SK-N-SH treated with all-trans-retinoic acid at 6 μM for 48 hours (cell line): ENCODE measurements at regions not wholly inside any gene's neighbourhood (a gene's known extent, or its start where the extent isn't known, plus 50 kb on each side); places are given as distances from the start of the nearest gene placed in this dataset.

Experiments used
- ATAC-seq: fragments of 200-7000 bp; cut with Tn5 transposase; 3 replicates; pipeline ENCODE4 v1.9.1; 2020; ENCODE audit warnings: mild to moderate bottlenecking, moderate library complexity
- BACH2 ChIP-seq: fragments of 250-450 bp; sonication (Bioruptor Pico); IDR thresholded peaks from 2 replicates; pipeline ENCODE4 v1.9.0; 2021; ENCODE audit warnings: mild to moderate bottlenecking, borderline replicate concordance
- CSDC2 ChIP-seq: fragments of 250-450 bp; sonication (Bioruptor Pico); IDR thresholded peaks from 2 replicates; pipeline ENCODE4 v1.5.0; 2020; ENCODE audit warnings: mild to moderate bottlenecking, moderate library complexity
- GLIS3 ChIP-seq: fragments of 250-450 bp; sonication (Bioruptor Pico); IDR thresholded peaks from 2 replicates; pipeline ENCODE4 v1.5.0; 2020; ENCODE audit warnings: mild to moderate bottlenecking, moderate library complexity
- OSR1 ChIP-seq: fragments of 250-450 bp; sonication (Bioruptor Pico); IDR thresholded peaks from 2 replicates; pipeline ENCODE4 v1.8.0; 2022; ENCODE audit warnings: moderate library complexity, mild to moderate bottlenecking, inconsistent platforms
- PPARA ChIP-seq: fragments of 250-450 bp; sonication (Bioruptor Pico); IDR thresholded peaks from 2 replicates; pipeline ENCODE4 v1.5.0; 2020; ENCODE audit warnings: mild to moderate bottlenecking, borderline replicate concordance
- RARB ChIP-seq: fragments of 250-450 bp; sonication (Bioruptor Pico); IDR thresholded peaks from 2 replicates; pipeline ENCODE4 v1.8.0; 2021; ENCODE audit warnings: mild to moderate bottlenecking, moderate library complexity
- SNAI2 ChIP-seq: fragments of 250-450 bp; sonication (Bioruptor Pico); IDR thresholded peaks from 2 replicates; pipeline ENCODE4 v1.5.0; 2020; ENCODE audit warnings: mild to moderate bottlenecking, moderate library complexity
- TOX ChIP-seq: fragments of 250-450 bp; sonication (Bioruptor Pico); IDR thresholded peaks from 2 replicates; pipeline ENCODE4 v1.8.0; 2021; ENCODE audit warnings: mild to moderate bottlenecking, moderate library complexity, borderline replicate concordance
- ZC3H10 ChIP-seq: fragments of 250-450 bp; sonication (Bioruptor Pico); IDR thresholded peaks from 2 replicates; pipeline ENCODE4 v1.5.1; 2021; ENCODE audit warnings: mild to moderate bottlenecking, moderate library complexity
- ZFP3 ChIP-seq: fragments of 250-450 bp; sonication (Bioruptor Pico); IDR thresholded peaks from 2 replicates; pipeline ENCODE4 v1.5.0; 2020; ENCODE audit warnings: mild to moderate bottlenecking, moderate library complexity
- ZNF565 ChIP-seq: fragments of 450-650 bp; formaldehyde crosslinking; conservative IDR thresholded peaks from 2 replicates; pipeline ENCODE4 v1.5.0; 2020; ENCODE audit warnings: low read depth, mild to moderate bottlenecking, moderate library complexity
- ZNF70 ChIP-seq: fragments of 450-650 bp; formaldehyde crosslinking; IDR thresholded peaks from 2 replicates; pipeline ENCODE4 v1.5.0; 2020; ENCODE audit warnings: mild to moderate bottlenecking, moderate library complexity
- ZNF8 ChIP-seq: fragments of 450-650 bp; formaldehyde crosslinking; IDR thresholded peaks from 2 replicates; pipeline ENCODE4 v1.5.0; 2020; ENCODE audit warnings: mild to moderate bottlenecking, moderate library complexity
- TF ChIP-seq, protein P1 (sequence below): fragments of 250-450 bp; sonication (Bioruptor Pico); IDR thresholded peaks from 2 replicates; pipeline ENCODE4 v1.5.1; 2021; ENCODE audit warnings: mild to moderate bottlenecking, moderate library complexity
- TF ChIP-seq, protein P2 (sequence below): fragments of 250-450 bp; sonication (Bioruptor Pico); IDR thresholded peaks from 2 replicates; pipeline ENCODE4 v1.8.0; 2021; ENCODE audit warnings: low read depth, mild to moderate bottlenecking, moderate library complexity, borderline replicate concordance
- TF ChIP-seq, protein P3 (sequence below): fragments of 250-450 bp; sonication (Bioruptor Pico); IDR thresholded peaks from 2 replicates; pipeline ENCODE4 v1.5.1; 2020; ENCODE audit warnings: low read depth, mild to moderate bottlenecking, moderate library complexity
- TF ChIP-seq, protein P4 (sequence below): fragments of 250-450 bp; sonication (Bioruptor Pico); IDR thresholded peaks from 2 replicates; pipeline ENCODE4 v1.5.0; 2020; ENCODE audit warnings: mild to moderate bottlenecking, moderate library complexity

DNA sequence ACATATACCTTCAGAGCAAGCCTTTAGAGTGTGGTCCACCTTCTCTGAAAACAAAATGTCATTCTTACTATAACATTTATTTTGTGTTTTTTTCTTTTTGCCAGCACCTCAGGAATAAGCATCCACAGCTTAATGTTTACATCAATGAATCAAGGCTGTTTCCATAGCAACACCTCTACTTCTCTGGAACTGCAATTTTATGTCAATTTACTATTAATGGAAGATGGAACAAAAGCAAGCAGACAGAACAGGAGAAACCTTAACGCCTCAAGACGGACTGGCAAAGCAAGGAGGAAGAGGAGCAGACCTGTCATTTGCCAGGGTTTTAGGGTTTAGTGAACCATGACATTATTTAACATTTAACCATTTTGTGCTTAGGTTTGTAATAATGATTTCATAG is 63.1 kb downstream of the PRR15 start:
- ATAC-seq, result no peak
- TF ChIP-seq, protein P1, sequence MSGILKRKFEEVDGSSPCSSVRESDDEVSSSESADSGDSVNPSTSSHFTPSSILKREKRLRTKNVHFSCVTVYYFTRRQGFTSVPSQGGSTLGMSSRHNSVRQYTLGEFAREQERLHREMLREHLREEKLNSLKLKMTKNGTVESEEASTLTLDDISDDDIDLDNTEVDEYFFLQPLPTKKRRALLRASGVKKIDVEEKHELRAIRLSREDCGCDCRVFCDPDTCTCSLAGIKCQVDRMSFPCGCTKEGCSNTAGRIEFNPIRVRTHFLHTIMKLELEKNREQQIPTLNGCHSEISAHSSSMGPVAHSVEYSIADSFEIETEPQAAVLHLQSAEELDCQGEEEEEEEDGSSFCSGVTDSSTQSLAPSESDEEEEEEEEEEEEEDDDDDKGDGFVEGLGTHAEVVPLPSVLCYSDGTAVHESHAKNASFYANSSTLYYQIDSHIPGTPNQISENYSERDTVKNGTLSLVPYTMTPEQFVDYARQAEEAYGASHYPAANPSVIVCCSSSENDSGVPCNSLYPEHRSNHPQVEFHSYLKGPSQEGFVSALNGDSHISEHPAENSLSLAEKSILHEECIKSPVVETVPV (CRISPR knock-in tag), result no peak

DNA sequence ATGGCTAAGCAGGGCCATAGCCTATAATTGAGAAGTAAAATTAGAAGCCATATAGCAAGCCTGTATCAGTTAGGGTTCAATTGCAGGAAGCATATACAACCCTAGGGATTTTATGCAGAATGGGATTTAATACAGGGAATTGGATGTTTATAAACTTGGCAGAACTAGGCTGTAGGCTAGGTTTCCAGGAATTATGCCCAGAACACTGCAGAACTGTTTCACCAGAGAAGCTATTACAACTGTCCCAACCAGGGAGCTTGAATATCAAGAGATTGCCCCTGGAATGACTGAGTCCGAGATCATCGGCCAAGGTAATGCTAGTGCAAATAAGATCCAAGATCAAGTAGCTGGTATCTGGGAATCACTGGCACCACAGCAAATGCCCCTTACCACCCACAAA is 64.0 kb downstream of the PRR15 start:
- ATAC-seq, result no peak
- TF ChIP-seq, protein P1 (CRISPR knock-in tag), result no peak
- no peak for TF ChIP-seq PPARA (CRISPR knock-in tag)
- TF ChIP-seq OSR1, result no peak
- TF ChIP-seq ZFP3 (CRISPR knock-in tag), result no peak
- no peak for TF ChIP-seq BACH2 (CRISPR knock-in tag)
- no peak for TF ChIP-seq TOX (CRISPR knock-in tag)
- TF ChIP-seq ZC3H10 (CRISPR knock-in tag), result no peak
- no peak for TF ChIP-seq RARB
- TF ChIP-seq ZNF565 (CRISPR knock-in tag), result no peak

DNA sequence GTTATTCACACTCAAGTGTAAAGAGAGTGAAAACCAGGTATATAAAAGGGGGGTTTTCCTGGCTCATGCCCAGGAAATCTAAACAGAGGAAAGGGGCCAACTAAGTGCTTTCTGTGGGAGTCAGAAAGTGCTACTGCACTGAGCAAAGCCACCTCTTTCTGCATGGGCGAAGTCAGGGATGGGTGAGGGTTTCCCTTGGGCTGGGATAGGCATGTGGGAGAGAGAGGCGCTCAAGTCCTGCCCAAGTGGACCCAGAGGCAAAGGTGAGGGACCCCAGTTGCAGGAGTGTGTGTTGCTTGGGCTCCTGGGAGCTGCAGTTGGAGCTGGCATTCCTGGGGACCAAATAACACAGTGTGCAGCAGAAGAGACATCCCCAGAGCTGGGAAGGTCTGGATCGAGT is 65.9 kb downstream of the PRR15 start:
- peak; percentile 55 for ATAC-seq
- TF ChIP-seq CSDC2 (no peak), TOX (CRISPR knock-in tag) (no peak), ZFP3 (CRISPR knock-in tag) (no peak), ZNF8 (CRISPR knock-in tag) (no peak), RARB (no peak), ZC3H10 (CRISPR knock-in tag) (no peak), SNAI2 (no peak)
- TF ChIP-seq, protein P1 (CRISPR knock-in tag), result no peak
- TF ChIP-seq, protein P2, sequence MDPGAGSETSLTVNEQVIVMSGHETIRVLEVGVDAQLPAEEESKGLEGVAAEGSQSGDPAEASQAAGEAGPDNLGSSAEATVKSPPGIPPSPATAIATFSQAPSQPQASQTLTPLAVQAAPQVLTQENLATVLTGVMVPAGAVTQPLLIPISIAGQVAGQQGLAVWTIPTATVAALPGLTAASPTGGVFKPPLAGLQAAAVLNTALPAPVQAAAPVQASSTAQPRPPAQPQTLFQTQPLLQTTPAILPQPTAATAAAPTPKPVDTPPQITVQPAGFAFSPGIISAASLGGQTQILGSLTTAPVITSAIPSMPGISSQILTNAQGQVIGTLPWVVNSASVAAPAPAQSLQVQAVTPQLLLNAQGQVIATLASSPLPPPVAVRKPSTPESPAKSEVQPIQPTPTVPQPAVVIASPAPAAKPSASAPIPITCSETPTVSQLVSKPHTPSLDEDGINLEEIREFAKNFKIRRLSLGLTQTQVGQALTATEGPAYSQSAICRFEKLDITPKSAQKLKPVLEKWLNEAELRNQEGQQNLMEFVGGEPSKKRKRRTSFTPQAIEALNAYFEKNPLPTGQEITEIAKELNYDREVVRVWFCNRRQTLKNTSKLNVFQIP (CRISPR knock-in tag), result no peak

DNA sequence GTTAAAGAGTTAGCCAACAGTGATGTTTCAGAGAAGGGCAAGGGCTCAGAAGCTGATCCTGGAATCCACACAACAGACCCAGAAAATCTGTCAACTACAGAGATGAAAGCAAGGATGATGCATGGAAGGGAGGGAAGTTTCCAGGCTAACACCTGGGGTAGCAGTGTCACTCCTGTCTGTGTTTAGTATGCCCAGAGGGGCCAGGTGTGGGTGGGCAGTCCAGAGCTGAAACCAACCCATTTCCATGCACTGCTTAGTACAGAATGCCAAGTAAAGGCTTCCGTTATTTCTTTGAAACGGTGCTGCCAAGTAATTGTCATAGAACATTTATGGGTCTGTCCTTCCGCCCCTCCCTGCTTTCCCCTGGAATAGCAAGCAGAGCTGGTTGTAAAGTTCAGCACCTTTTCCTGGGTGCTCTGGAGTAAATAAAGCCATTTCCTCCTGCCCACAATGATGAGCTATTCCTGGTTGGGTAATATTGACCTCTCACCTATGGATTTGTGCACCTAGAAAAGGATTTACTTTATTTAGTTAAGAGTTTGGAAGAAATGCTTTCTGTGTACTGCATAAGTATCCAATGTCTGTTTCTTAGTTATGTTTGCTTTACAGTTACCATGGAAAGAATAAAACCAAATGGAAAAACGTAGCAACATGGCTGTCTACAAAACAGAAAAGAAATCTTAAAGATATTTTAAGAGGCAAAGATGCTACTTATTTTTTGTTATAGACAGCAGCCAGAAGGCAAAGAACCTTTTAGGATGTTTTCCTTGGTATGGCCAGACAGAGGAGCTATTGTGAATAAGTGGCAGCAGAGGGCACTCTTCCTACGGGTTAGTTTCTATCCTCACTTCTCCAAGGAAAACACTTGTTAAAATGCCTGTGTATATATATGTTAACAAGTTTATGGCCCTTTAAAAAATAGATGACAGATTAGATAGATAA is 71.7 kb downstream of the PRR15 start:
- ATAC-seq, result peak; percentile 94

DNA sequence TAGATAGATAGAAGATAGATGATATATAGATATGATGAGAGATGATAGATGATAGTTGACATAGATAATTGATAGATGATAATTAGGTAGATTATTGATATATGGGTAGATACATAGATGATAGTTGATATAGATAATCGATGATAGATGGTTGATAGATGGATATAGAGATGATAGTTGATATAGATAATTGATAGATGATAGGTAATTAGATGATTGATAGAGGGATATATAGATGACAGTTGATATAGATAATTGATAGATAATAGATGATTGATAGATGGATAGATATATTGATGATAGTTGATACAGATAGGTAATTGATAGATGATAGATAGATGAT is 72.3 kb downstream of the PRR15 start:
- TF ChIP-seq, protein P2 (CRISPR knock-in tag), result no peak
- TF ChIP-seq ZFP3 (CRISPR knock-in tag), result no peak
- no peak for TF ChIP-seq SNAI2
- TF ChIP-seq ZNF70, result no peak
- no peak for TF ChIP-seq PPARA (CRISPR knock-in tag)
- no peak for ATAC-seq

DNA sequence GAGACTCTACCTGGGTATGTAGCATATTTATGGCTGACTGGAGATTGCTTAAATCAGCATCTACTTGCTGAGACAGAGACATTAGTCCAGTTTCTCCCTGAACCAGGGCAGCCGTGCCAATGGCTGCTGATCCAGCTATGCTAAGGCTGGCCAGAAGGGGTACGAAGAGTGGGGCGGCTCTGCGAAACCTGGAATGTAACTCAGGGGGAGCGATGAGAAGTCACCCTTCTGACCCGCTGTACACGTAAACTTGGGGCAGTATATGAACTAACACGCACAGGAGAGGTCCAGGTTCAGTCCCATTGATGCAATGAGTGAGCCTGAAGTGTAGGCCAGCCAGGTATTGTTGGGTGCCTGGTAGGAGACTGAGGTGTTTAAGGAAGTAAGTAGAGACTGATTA is 73.7 kb downstream of the PRR15 start:
- ATAC-seq, result no peak
- TF ChIP-seq BACH2 (CRISPR knock-in tag), result no peak
- no peak for TF ChIP-seq TOX (CRISPR knock-in tag)
- TF ChIP-seq, protein P3, sequence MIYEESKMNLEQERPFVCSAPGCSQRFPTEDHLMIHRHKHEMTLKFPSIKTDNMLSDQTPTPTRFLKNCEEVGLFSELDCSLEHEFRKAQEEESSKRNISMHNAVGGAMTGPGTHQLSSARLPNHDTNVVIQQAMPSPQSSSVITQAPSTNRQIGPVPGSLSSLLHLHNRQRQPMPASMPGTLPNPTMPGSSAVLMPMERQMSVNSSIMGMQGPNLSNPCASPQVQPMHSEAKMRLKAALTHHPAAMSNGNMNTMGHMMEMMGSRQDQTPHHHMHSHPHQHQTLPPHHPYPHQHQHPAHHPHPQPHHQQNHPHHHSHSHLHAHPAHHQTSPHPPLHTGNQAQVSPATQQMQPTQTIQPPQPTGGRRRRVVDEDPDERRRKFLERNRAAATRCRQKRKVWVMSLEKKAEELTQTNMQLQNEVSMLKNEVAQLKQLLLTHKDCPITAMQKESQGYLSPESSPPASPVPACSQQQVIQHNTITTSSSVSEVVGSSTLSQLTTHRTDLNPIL, result no peak
- TF ChIP-seq GLIS3 (CRISPR knock-in tag), result no peak
- TF ChIP-seq, protein P4, sequence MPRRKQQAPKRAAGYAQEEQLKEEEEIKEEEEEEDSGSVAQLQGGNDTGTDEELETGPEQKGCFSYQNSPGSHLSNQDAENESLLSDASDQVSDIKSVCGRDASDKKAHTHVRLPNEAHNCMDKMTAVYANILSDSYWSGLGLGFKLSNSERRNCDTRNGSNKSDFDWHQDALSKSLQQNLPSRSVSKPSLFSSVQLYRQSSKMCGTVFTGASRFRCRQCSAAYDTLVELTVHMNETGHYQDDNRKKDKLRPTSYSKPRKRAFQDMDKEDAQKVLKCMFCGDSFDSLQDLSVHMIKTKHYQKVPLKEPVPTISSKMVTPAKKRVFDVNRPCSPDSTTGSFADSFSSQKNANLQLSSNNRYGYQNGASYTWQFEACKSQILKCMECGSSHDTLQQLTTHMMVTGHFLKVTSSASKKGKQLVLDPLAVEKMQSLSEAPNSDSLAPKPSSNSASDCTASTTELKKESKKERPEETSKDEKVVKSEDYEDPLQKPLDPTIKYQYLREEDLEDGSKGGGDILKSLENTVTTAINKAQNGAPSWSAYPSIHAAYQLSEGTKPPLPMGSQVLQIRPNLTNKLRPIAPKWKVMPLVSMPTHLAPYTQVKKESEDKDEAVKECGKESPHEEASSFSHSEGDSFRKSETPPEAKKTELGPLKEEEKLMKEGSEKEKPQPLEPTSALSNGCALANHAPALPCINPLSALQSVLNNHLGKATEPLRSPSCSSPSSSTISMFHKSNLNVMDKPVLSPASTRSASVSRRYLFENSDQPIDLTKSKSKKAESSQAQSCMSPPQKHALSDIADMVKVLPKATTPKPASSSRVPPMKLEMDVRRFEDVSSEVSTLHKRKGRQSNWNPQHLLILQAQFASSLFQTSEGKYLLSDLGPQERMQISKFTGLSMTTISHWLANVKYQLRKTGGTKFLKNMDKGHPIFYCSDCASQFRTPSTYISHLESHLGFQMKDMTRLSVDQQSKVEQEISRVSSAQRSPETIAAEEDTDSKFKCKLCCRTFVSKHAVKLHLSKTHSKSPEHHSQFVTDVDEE (CRISPR knock-in tag), result no peak
- TF ChIP-seq, protein P1 (CRISPR knock-in tag), result no peak
